ENCODE measurements at regions not wholly inside any gene's neighbourhood (a gene's known extent, or its start where the extent isn't known, plus 50 kb on each side); places are given as distances from the start of the nearest gene placed in this dataset.

GRCh38 chr17:73841431-73842060 lies 197.3 kb upstream of the SDK2 start:
- no peak for DNase-seq (ENCODE audit: low spot score in 2 of 2)
- Histone ChIP-seq H3K9me3 (no peaks in the 10 kb centered on the region), H3K27me3 (peaks cover 0 to 21% of the 10 kb centered on the region in 2 donors), H3K36me3 (no peaks in the 10 kb centered on the region), H3K27ac (no peak overlapping the region), H3K4me1 (no peaks in the 10 kb centered on the region), H3K4me3 (no peak overlapping the region)
- TF ChIP-seq EP300 (IDR thresholded peaks at IDR 0.05), result no peak
- TF ChIP-seq, protein P1, sequence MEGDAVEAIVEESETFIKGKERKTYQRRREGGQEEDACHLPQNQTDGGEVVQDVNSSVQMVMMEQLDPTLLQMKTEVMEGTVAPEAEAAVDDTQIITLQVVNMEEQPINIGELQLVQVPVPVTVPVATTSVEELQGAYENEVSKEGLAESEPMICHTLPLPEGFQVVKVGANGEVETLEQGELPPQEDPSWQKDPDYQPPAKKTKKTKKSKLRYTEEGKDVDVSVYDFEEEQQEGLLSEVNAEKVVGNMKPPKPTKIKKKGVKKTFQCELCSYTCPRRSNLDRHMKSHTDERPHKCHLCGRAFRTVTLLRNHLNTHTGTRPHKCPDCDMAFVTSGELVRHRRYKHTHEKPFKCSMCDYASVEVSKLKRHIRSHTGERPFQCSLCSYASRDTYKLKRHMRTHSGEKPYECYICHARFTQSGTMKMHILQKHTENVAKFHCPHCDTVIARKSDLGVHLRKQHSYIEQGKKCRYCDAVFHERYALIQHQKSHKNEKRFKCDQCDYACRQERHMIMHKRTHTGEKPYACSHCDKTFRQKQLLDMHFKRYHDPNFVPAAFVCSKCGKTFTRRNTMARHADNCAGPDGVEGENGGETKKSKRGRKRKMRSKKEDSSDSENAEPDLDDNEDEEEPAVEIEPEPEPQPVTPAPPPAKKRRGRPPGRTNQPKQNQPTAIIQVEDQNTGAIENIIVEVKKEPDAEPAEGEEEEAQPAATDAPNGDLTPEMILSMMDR (IDR thresholded peaks at IDR 0.05), result peak in 1 of 5 experiments; percentile 31
- 73 to 83% methylated on average over 3 of the region's 3 CpGs for WGBS, 2 donors

DNA sequence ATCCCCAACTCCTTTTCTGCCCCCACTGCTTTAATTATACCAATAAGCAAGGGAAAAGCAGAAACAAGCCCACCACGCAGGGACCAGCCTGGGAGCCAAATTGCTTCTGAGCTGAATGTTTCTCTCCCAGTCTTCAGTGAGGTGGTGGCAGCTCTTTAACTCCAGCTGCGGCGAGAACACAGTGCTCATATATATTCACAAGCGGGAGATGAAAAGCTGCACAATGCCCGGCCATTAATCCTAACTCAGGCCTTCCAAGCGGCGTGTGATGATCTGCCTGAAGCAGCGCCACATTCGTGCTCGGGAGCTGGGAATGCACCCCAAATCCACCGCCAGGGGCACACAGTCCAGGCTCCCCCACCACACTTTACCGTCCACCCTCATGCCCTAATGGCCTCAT lies 203.7 kb upstream of the SDK2 start:
- H3K9me3 ChIP-seq, result no peaks in the 10 kb centered on the region
- no peak overlapping the region for H3K27ac ChIP-seq
- H3K27me3 ChIP-seq, result no peaks in the 10 kb centered on the region
- no peak overlapping the region for H3K4me3 ChIP-seq
- DNase-seq (ENCODE audit: low spot score in 2 of 2), result no peak
- 73 to 85% methylated on average over 8 to 12 of the region's 12 CpGs for WGBS, 2 donors
- H3K36me3 ChIP-seq, result no peaks in the 10 kb centered on the region
- H3K4me1 ChIP-seq, result no peaks in the 10 kb centered on the region
- TF ChIP-seq, protein P1 (IDR thresholded peaks at IDR 0.05), result no peak
- no peak for TF ChIP-seq POLR2A (IDR thresholded peaks at IDR 0.05)

DNA sequence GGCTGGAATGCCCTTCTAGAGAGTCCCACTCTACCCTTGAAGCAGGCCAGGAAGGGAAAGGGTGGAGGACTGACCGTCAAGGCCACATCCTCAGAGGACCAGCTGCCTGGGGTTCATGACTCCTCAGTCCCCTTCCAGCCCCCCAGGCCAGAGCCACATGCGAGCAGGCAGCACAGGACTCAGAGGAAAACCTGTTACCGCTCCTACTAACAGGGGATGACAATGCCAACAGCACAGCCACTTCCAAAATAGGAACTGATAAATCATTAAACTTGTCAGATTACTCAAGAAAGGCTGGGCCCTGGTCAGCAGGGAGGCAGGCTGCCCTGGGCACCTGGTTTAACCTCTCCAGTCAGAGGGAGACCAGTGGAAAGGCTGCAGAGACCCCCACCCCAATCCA lies 206.2 kb upstream of the SDK2 start:
- TF ChIP-seq EP300 (IDR thresholded peaks at IDR 0.05), result no peak
- no peak for TF ChIP-seq POLR2A (IDR thresholded peaks at IDR 0.05)
- no peaks in the 10 kb centered on the region for H3K36me3 ChIP-seq
- H3K27me3 ChIP-seq, result no peaks in the 10 kb centered on the region
- no peaks in the 10 kb centered on the region for H3K4me1 ChIP-seq
- H3K27ac ChIP-seq, result no peak overlapping the region
- 69 to 70% methylated on average over 3 of the region's 3 CpGs for whole genome bisulfite sequencing, 2 donors
- no peak for DNase-seq (ENCODE audit: low spot score in 2 of 2)
- no peak overlapping the region for H3K4me3 ChIP-seq
- peaks cover 0 to 12% (median 1%) of the 10 kb centered on the region in 4 donors for H3K9me3 ChIP-seq

GRCh38 chr17:73851091-73851490 lies 206.8 kb upstream of the SDK2 start:
- Histone ChIP-seq H3K4me3 (no peak overlapping the region), H3K9me3 (peaks cover 0 to 16% (median 1%) of the 10 kb centered on the region in 4 donors), H3K27me3 (no peaks in the 10 kb centered on the region), H3K36me3 (no peaks in the 10 kb centered on the region), H3K27ac (no peak overlapping the region), H3K4me1 (no peaks in the 10 kb centered on the region)
- DNase-seq (ENCODE audit: low spot score in 2 of 2), result no peak
- 79 to 80% methylated on average over 2 of the region's 2 CpGs for WGBS, 2 donors
- TF ChIP-seq POLR2A (IDR thresholded peaks at IDR 0.05) (no peak), EP300 (IDR thresholded peaks at IDR 0.05) (no peak)
- TF ChIP-seq, protein P1 (IDR thresholded peaks at IDR 0.05), result no peak

- Histone ChIP-seq H3K4me1 (no peaks in the 10 kb centered on the region), H3K9me3 (peaks cover 0 to 16% (median 1%) of the 10 kb centered on the region in 4 donors), H3K36me3 (no peaks in the 10 kb centered on the region), H3K27me3 (no peaks in the 10 kb centered on the region), H3K4me3 (no peak overlapping the region), H3K27ac (no peak overlapping the region)
- WGBS, 2 donors, result 95 to 100% methylated on average over 2 of the region's 2 CpGs
- DNase-seq (ENCODE audit: low spot score in 2 of 2), result no peak
- TF ChIP-seq EP300 (IDR thresholded peaks at IDR 0.05), result no peak
- no peak for TF ChIP-seq POLR2A (IDR thresholded peaks at IDR 0.05)
- TF ChIP-seq, protein P1 (IDR thresholded peaks at IDR 0.05), result no peak
Measured at GRCh38 chr17:73851921-73852320, 207.7 kb upstream of the SDK2 start.

Data from tibial nerve (tissue), 4 donors.